Lower leg skin (tissue), 4 donors: ENCODE measurements at regions not wholly inside any gene's neighbourhood (a gene's known extent, or its start where the extent isn't known, plus 50 kb on each side); places are given as distances from the start of the nearest gene placed in this dataset.
"Not testable (repeated sequence)": the region's sequence is repeated elsewhere in the genome, so short reads cannot be mapped to it uniquely, and the experiment has no call there.

Source experiments
- DNase-seq, 2 donors: peaks; one replicate each; pipeline ENCODE4 v3.0.0-alpha.2; 2019; ENCODE audit warnings: low spot score in 2 of 2
- H3K4me3 ChIP-seq: fragments of 200-600 bp; sonication (generic); 2 replicates; pipeline ENCODE4 v1.5.1; 2017; ENCODE audit warnings: mild to moderate bottlenecking, low read depth; ENCODE audit not compliant: poor library complexity, severe bottlenecking
- POLR2A ChIP-seq, 2 donors: fragments of 450-650 bp; IDR thresholded peaks; one replicate each; pipeline ENCODE4 v1.6.1; 2016 to 2017; ENCODE audit warnings: antibody characterized with exemption in 2 of 2, mild to moderate bottlenecking in 1 of 2, moderate library complexity in 1 of 2
- WGBS, 2 donors: methylation state at CpG; one replicate each; pipeline ENCODE4 v1.1.5; 2018; 5-methylcytosine and 5-hydroxymethylcytosine counted together
- intact Hi-C: fragments of 100-400 bp; cut with DNase I; formaldehyde crosslinking; loops from one replicate; pipeline ENCODE4 v1.15.0; 2023; ENCODE audit warnings: low total_unique reads
- TF ChIP-seq, protein P1 (sequence below), 3 donors: fragments of 450-650 bp; IDR thresholded peaks; one replicate each; pipeline ENCODE4 v1.5.1; 2016; ENCODE audit warnings: antibody characterized with exemption in 3 of 3, mild to moderate bottlenecking in 3 of 3, moderate library complexity in 2 of 3

GRCh38 chr16:46519063-46519462 is 102.1 kb downstream of the SHCBP1 start:
- TF ChIP-seq, protein P1, sequence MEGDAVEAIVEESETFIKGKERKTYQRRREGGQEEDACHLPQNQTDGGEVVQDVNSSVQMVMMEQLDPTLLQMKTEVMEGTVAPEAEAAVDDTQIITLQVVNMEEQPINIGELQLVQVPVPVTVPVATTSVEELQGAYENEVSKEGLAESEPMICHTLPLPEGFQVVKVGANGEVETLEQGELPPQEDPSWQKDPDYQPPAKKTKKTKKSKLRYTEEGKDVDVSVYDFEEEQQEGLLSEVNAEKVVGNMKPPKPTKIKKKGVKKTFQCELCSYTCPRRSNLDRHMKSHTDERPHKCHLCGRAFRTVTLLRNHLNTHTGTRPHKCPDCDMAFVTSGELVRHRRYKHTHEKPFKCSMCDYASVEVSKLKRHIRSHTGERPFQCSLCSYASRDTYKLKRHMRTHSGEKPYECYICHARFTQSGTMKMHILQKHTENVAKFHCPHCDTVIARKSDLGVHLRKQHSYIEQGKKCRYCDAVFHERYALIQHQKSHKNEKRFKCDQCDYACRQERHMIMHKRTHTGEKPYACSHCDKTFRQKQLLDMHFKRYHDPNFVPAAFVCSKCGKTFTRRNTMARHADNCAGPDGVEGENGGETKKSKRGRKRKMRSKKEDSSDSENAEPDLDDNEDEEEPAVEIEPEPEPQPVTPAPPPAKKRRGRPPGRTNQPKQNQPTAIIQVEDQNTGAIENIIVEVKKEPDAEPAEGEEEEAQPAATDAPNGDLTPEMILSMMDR (IDR thresholded peaks at IDR 0.05): no peak
- TF ChIP-seq POLR2A (IDR thresholded peaks at IDR 0.05): no peak
- no peak overlapping the region for H3K4me3 ChIP-seq
- DNase-seq: no peak
- intact Hi-C loops: no loop called here

DNA sequence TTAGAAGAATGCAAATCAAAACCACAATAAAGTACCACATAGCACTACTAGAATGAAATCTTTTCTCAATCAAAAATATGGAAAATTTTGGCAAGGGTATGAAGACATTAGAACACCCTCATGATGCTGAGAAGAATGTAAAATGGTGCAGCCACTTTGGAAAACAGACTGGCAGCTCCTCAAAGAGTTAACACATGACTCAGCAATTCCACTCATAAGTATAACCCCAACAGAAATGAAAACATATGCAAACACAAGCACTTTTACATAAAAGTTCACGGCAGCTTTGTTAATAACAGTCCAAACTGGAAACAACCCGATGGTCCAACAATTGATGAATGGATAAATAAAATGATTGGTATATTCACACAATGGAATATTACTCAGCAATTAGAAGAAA is 124.5 kb downstream of the SHCBP1 start:
- H3K4me3 ChIP-seq: no peak overlapping the region
- no peak for TF ChIP-seq POLR2A (IDR thresholded peaks at IDR 0.05)
- TF ChIP-seq, protein P1 (IDR thresholded peaks at IDR 0.05): no peak
- no peak for DNase-seq
- WGBS, 2 donors: 77 to 85% methylated on average over 2 of the region's 2 CpGs
- intact Hi-C loops: no loop called here

GRCh38 chr16:46482895-46483294 is 138.3 kb downstream of the SHCBP1 start:
- TF ChIP-seq POLR2A (IDR thresholded peaks at IDR 0.05): no peak
- TF ChIP-seq, protein P1 (IDR thresholded peaks at IDR 0.05): no peak
- WGBS, 2 donors: 33 to 46% methylated on average over 4 of the region's 4 CpGs
- intact Hi-C loops: no loop called here
- no peak for DNase-seq
- H3K4me3 ChIP-seq: no peak overlapping the region

DNA sequence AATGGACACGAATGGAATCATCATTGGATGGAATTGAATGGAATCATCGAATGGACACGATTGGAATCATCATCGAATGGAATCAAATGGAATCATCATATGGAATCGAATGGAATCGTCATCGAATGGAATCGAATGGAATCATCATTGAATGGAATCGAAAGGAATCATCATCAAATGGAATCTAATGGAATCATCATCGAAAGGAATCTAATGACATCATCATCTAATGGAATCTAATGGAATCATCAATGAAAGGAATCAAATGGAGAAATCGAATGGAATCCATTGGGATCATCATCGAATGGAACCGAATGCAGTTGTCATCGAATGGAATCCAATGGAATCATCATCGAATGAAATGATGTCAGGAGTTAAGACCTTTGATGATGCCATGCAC is 154.9 kb downstream of the SHCBP1 start:
- no peak overlapping the region for H3K4me3 ChIP-seq
- WGBS, 2 donors: 77 to 79% methylated on average over 15 of the region's 15 CpGs
- no peak for DNase-seq
- TF ChIP-seq, protein P1 (IDR thresholded peaks at IDR 0.05): no peak
- TF ChIP-seq POLR2A (IDR thresholded peaks at IDR 0.05): no peak
- intact Hi-C loops: no loop called here

- intact Hi-C loops, DNase-seq, H3K4me3 ChIP-seq: not testable (repeated sequence)
- WGBS, 2 donors: 66 to 74% methylated on average over 8 to 10 of the region's 10 CpGs
Observed at GRCh38 chr16:46454801-46455200, 166.4 kb downstream of the SHCBP1 start.

DNA sequence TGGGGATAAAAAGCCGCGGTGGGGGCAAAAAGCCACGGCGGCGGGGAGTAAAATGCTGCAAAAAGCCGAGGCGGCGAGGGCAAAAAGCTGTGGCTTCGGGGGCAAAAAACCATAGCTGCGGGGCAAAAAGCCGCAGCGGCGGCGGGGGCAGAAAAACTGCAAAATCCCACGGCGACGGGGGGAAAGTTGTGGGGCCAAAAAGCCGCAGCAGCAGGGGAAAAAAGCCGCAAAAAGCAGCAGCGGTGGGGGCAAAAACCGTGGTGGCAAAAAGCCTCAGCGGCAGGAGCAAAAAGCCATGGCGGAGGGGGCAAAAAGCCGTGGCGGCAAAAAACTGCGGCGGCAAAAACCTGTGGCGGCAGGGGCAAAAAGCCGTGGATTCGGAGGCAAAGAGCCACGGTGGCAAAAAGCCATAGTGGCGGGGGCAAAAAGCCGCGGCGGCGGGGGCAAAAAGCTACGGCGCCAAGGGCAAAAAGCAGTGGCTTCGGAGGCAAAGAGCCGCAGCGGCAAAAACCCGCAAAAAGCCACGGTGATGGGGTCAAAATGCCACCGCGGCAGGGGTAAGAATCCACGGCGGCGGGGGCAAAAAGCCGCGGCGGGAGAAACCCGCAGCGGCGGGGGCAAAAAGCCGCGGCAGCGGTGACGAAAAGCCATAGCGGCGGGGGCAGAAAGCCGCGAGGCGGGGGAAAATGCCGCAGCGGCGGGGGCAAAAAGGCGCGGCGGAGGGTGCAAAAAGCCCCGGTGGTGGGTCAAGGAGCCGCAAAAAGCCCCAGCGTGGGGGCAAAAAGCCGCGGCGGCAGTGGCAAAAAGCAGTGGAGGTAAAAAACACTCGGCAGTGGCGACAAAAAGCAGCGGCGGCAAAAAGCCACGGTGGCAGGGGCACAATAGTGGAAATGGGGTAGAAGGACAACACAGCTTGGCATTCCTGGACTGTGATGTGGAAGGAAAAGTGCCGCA is 192.8 kb downstream of the SHCBP1 start:
- H3K4me3 ChIP-seq: no peak overlapping the region
- no peak for TF ChIP-seq POLR2A (IDR thresholded peaks at IDR 0.05)
- TF ChIP-seq, protein P1 (IDR thresholded peaks at IDR 0.05): no peak
- intact Hi-C loops: no loop called here
- DNase-seq: peak in 1 of 2 donors; percentile 81
- 22 to 35% methylated on average over 81 of the region's 81 CpGs for WGBS, 2 donors
